Loucy (cell line): ENCODE measurements at regions not wholly inside any gene's neighbourhood (a gene's known extent, or its start where the extent isn't known, plus 50 kb on each side); places are given as distances from the start of the nearest gene placed in this dataset.

ENCODE experiments used
- H2AFZ ChIP-seq: fragments of 200-600 bp; sonication (generic); 2 replicates; pipeline ENCODE4 v1.6.0; 2016; ENCODE audit warnings: antibody characterized with exemption, mild to moderate bottlenecking, low read length, moderate library complexity
- H3F3A ChIP-seq: fragments of 200-600 bp; 2 replicates; pipeline ENCODE4 v1.6.0; 2016; ENCODE audit warnings: antibody characterized with exemption, low read depth, mild to moderate bottlenecking
- H3K27me3 ChIP-seq: fragments of 200-600 bp; sonication (generic); 2 replicates; pipeline ENCODE4 v1.6.1; 2014; ENCODE audit warnings: low read length, mild to moderate bottlenecking; ENCODE audit not compliant: insufficient read depth, poor library complexity, severe bottlenecking
- H3K36me3 ChIP-seq: fragments of 200-600 bp; sonication (generic); 2 replicates; pipeline ENCODE4 v1.6.1; 2016; ENCODE audit warnings: low read length; ENCODE audit not compliant: insufficient read depth
- H3K4me1 ChIP-seq: fragments of 200-600 bp; sonication (generic); 2 replicates; pipeline ENCODE4 v1.5.1; 2014; ENCODE audit warnings: low read length, mild to moderate bottlenecking; ENCODE audit not compliant: insufficient read depth, poor library complexity, severe bottlenecking
- H3K4me2 ChIP-seq: fragments of 200-600 bp; sonication (generic); 2 replicates; pipeline ENCODE4 v1.6.0; 2014; ENCODE audit warnings: antibody characterized with exemption, low read length, low read depth, mild to moderate bottlenecking; ENCODE audit not compliant: poor library complexity, severe bottlenecking
- H3K4me3 ChIP-seq: fragments of 200-600 bp; sonication (generic); 2 replicates; pipeline ENCODE4 v1.5.1; 2014; ENCODE audit warnings: low read length, mild to moderate bottlenecking, mixed read lengths; ENCODE audit not compliant: poor library complexity, severe bottlenecking
- H3K79me2 ChIP-seq: fragments of 200-600 bp; sonication (generic); 2 replicates; pipeline ENCODE4 v1.6.1; 2014; ENCODE audit warnings: low read length; ENCODE audit not compliant: insufficient read depth
- H3K9ac ChIP-seq: fragments of 200-600 bp; sonication (generic); 2 replicates; pipeline ENCODE4 v1.6.0; 2014; ENCODE audit warnings: mild to moderate bottlenecking, low read depth, low read length, moderate library complexity; ENCODE audit not compliant: poor library complexity, severe bottlenecking
- H3K9me2 ChIP-seq: fragments of 200-600 bp; sonication (generic); replicated peaks from 2 replicates; pipeline ENCODE4 v1.6.1; 2016; ENCODE audit warnings: low read depth, low read length, mixed read lengths
- H3K9me3 ChIP-seq: fragments of 200-600 bp; sonication (generic); 2 replicates; pipeline ENCODE4 v1.6.1; 2014; ENCODE audit warnings: mild to moderate bottlenecking, antibody characterized with exemption, low read length, low read depth; ENCODE audit not compliant: insufficient read depth
- H4K20me1 ChIP-seq: fragments of 200-600 bp; sonication (generic); 2 replicates; pipeline ENCODE4 v1.6.0; 2014; ENCODE audit warnings: antibody characterized with exemption, low read length, mild to moderate bottlenecking; ENCODE audit not compliant: insufficient read depth, poor library complexity, severe bottlenecking
- CTCF ChIP-seq: fragments of 200-600 bp; sonication (generic); conservative IDR thresholded peaks from 2 replicates; pipeline ENCODE4 v1.5.1; 2014; ENCODE audit warnings: mild to moderate bottlenecking, antibody characterized with exemption, low read length
- EZH2phosphoT487 ChIP-seq: fragments of 200-600 bp; IDR thresholded peaks from 2 replicates; pipeline ENCODE4 v1.6.1; 2018; ENCODE audit warnings: antibody characterized with exemption, mild to moderate bottlenecking, moderate library complexity, borderline replicate concordance

GRCh38 chr11:131300439-131300717 is 70.0 kb upstream of the NTM start:
- H3K4me2 ChIP-seq = no peak overlapping the region
- H4K20me1 ChIP-seq = no peaks in the 10 kb centered on the region
- no peaks in the 10 kb centered on the region for H3K36me3 ChIP-seq
- no peaks in the 10 kb centered on the region for H3K9me3 ChIP-seq
- no peaks in the 10 kb centered on the region for H3K79me2 ChIP-seq
- H3K9me2 ChIP-seq = no peaks in the 10 kb centered on the region
- no peak overlapping the region for H3K4me3 ChIP-seq
- no peak overlapping the region for H2AFZ ChIP-seq
- no peaks in the 10 kb centered on the region for H3K4me1 ChIP-seq
- H3K9ac ChIP-seq = no peak overlapping the region
- no peaks in the 10 kb centered on the region for H3K27me3 ChIP-seq
- TF ChIP-seq CTCF (no peak), EZH2phosphoT487 (no peak)
- H3F3A ChIP-seq = no peaks in the 10 kb centered on the region

- H2AFZ ChIP-seq = no peak overlapping the region
- H3K27me3 ChIP-seq = no peaks in the 10 kb centered on the region
- no peak overlapping the region for H3K4me2 ChIP-seq
- no peak overlapping the region for H3K9ac ChIP-seq
- H3K36me3 ChIP-seq = no peaks in the 10 kb centered on the region
- no peaks in the 10 kb centered on the region for H3K9me3 ChIP-seq
- H4K20me1 ChIP-seq = no peaks in the 10 kb centered on the region
- no peaks in the 10 kb centered on the region for H3K79me2 ChIP-seq
- no peaks in the 10 kb centered on the region for H3K4me1 ChIP-seq
- no peaks in the 10 kb centered on the region for H3F3A ChIP-seq
- no peaks in the 10 kb centered on the region for H3K9me2 ChIP-seq
- no peak overlapping the region for H3K4me3 ChIP-seq
- no peak for TF ChIP-seq EZH2phosphoT487
- no peak for TF ChIP-seq CTCF
Measured at GRCh38 chr11:131301306-131301705, 69.1 kb upstream of the NTM start.

- H2AFZ ChIP-seq = no peak overlapping the region
- H3K27me3 ChIP-seq = no peaks in the 10 kb centered on the region
- H3K4me3 ChIP-seq = no peak overlapping the region
- no peak for TF ChIP-seq EZH2phosphoT487
- no peaks in the 10 kb centered on the region for H3K9me3 ChIP-seq
- no peaks in the 10 kb centered on the region for H3K36me3 ChIP-seq
- no peaks in the 10 kb centered on the region for H3K9me2 ChIP-seq
- H3K4me2 ChIP-seq = no peak overlapping the region
- no peak overlapping the region for H3K9ac ChIP-seq
- no peaks in the 10 kb centered on the region for H4K20me1 ChIP-seq
- H3K79me2 ChIP-seq = no peaks in the 10 kb centered on the region
- no peaks in the 10 kb centered on the region for H3K4me1 ChIP-seq
- no peaks in the 10 kb centered on the region for H3F3A ChIP-seq
Measured at GRCh38 chr11:131302836-131303235, 67.6 kb upstream of the NTM start.

GRCh38 chr11:131303611-131304119 is 66.8 kb upstream of the NTM start:
- Histone ChIP-seq H3K27me3 (no peaks in the 10 kb centered on the region), H3K79me2 (no peaks in the 10 kb centered on the region), H3K9me2 (no peaks in the 10 kb centered on the region), H2AFZ (no peak overlapping the region), H3K9ac (no peak overlapping the region), H4K20me1 (no peaks in the 10 kb centered on the region), H3K36me3 (no peaks in the 10 kb centered on the region), H3K4me3 (no peak overlapping the region), H3F3A (no peaks in the 10 kb centered on the region), H3K4me2 (no peak overlapping the region), H3K9me3 (no peaks in the 10 kb centered on the region), H3K4me1 (no peaks in the 10 kb centered on the region)
- TF ChIP-seq EZH2phosphoT487 = no peak
- no peak for TF ChIP-seq CTCF
